ENCODE measurements at regions not wholly inside any gene's neighbourhood (a gene's known extent, or its start where the extent isn't known, plus 50 kb on each side); places are given as distances from the start of the nearest gene placed in this dataset.

GRCh38 chr13:91292630-91293221 is 54.8 kb upstream of the MIR17HG start:
- peak; percentile 77 for DNase-seq

DNA sequence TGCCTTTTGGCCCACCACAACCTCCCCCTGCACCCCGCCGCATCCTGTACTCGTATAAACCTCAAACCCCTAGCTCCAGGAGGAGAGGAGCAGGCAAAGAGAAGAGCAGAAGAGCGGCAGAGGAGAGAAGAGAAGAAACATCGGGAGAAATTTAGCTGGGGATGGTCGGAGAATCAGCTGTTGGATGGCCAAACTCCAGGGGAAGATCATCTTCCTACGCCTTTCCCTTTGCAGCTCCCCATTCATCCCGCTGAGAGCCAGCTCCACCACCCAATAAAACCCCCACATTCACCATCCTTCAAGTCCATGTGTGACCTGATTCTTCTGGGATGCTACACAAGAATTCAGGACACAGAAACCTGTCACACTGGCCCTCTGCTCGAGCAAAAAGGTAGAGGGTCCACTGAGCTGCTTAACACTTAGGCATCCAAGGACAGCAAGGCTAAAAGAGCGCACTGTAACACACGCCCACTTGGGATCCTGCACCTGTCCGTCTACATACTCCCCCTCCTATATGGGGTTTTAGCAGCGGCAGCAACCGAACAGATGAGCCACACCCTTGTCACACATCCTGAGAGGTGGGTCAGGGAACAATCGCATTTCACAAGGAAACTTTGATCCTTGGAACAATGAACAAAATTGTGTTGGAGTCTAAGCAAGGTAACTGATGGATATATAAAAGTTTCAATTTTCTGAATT is 51.6 kb upstream of the MIR17HG start:
- no peak for DNase-seq

- DNase-seq, result no peak
Measured at GRCh38 chr13:91297503-91297902, 50.0 kb upstream of the MIR17HG start.
